Activated CD8-positive, alpha-beta memory T cell treated with anti-CD3 and anti-CD28 coated beads for 36 hours (primary cell): ENCODE measurements at regions not wholly inside any gene's neighbourhood (a gene's known extent, or its start where the extent isn't known, plus 50 kb on each side); places are given as distances from the start of the nearest gene placed in this dataset.
"Not testable (repeated sequence)": the region's sequence is repeated elsewhere in the genome, so short reads cannot be mapped to it uniquely, and the experiment has no call there.

Experiments
- CTCF ChIA-PET: fragments of 350-600 bp; sonication (Branson Sonifier 250); formaldehyde crosslinking; loops from one replicate; lab custom pipeline; 2021; ENCODE audit warnings: antibody characterized with exemption; lab: Charles Lee
- POLR2A ChIA-PET: fragments of 350-600 bp; sonication (Branson Sonifier 250); formaldehyde crosslinking; loops from one replicate; lab custom pipeline; 2021; ENCODE audit warnings: antibody characterized with exemption; lab: Charles Lee

DNA sequence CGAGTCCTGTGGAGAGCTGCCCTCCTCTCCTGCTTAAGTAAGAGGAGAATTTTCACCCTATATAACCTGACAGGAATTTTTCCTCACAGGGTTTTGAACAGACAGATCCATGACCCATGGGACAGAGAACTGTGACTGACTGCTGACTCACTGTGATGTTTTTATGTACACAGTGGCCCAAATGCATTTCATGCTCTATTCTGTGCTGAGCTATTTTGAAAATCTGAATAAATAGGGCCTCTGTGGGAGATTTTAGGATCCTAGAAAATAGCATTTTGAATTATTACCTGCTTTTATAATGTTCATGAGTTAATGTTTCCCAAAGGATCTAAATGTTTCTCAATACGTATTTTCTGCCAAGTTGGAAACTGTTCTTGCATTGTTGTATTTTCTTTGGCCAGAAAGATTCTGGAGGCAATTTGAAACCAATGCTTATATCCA, 577.4 kb downstream of the HTR1B start:
- ChIA-PET POLR2A (no interaction called here), CTCF (no interaction called here)

DNA sequence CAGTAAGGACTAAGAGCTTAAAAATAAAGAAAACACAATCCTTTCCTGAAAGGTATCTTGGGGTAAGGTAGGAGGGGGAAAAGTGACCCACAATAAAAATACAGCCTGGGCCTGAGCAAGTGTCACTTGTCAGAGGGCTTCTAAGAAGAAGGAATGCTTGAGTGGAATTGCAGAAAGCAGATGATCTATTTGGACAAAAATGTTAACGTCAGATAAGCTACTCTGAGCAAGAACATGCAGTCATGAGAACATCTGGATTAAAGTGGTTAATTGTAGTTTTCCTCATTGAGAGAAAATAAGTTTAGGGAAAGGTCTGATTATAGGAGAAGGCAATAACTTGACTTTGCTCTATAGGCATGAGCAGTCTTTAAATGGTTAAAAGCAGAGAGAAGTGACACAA, 581.9 kb downstream of the HTR1B start:
- ChIA-PET POLR2A (no interaction called here), CTCF (no interaction called here)

DNA sequence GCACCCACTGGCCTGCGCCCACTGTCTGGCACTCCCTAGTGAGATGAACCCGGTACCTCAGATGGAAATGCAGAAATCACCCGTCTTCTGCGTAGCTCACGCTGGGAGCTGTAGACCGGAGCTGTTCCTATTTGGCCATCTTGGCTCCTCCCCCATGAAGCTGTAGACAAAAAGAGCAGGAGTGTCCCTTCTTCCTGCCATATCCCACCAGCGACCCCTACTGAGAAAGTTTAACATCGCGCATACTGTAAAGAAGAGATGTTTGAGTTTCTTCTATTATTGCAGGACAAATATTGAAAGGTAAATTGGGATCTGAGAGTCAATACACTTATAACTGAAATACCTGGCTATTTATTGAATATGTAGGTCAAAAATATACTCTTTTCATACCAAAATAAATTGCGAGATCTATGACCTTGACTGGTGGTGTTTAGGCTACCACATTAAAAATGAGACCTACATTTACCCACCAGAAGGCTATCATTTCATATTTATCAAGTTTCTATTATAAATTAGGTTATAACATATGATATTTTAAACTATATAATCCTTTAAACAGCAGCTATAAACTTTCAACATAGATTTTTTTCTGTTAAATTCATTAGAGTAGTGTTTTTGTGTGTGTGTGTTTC, 586.3 kb downstream of the HTR1B start:
- ChIA-PET POLR2A (no interaction called here), CTCF (no interaction called here)

DNA sequence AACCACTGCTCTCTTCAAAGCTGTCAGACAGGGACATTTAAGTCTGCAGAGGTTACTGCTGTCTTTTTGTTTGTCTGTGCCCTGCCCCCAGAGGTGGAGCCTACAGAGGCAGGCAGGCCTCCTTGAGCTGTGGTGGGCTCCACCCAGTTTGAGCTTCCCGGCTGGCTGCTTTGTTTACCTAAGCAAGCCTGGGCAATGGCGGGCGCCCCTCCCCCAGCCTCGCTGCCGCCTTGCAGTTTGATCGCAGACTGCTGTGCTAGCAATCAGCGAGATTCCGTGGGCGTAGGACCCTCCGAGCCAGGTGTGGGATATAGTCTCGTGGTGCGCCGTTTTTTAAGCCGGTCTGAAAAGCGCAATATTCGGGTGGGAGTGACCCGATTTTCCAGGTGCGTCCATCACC, 586.9 kb downstream of the HTR1B start:
- CTCF ChIA-PET, POLR2A ChIA-PET: not testable (repeated sequence)

DNA sequence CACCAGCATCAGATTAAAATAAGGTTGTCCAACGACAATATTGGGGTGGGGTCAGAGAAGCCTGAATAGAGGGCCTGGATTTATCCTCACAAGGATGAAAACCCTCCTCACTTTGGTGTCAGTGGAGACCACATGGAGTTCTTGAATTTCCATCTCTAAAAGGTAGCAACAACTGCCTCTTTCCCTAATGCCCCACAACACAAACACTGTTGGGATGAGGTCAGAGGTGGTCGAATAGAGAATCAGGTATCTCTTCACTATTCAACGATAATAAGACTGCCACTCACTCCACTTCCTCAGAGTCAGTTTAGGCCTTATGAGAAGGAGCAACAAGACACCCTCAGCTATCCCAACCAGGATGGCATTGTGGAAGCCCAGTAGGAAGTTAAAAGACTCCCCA, 596.1 kb downstream of the HTR1B start:
- CTCF ChIA-PET, result no interaction called here

DNA sequence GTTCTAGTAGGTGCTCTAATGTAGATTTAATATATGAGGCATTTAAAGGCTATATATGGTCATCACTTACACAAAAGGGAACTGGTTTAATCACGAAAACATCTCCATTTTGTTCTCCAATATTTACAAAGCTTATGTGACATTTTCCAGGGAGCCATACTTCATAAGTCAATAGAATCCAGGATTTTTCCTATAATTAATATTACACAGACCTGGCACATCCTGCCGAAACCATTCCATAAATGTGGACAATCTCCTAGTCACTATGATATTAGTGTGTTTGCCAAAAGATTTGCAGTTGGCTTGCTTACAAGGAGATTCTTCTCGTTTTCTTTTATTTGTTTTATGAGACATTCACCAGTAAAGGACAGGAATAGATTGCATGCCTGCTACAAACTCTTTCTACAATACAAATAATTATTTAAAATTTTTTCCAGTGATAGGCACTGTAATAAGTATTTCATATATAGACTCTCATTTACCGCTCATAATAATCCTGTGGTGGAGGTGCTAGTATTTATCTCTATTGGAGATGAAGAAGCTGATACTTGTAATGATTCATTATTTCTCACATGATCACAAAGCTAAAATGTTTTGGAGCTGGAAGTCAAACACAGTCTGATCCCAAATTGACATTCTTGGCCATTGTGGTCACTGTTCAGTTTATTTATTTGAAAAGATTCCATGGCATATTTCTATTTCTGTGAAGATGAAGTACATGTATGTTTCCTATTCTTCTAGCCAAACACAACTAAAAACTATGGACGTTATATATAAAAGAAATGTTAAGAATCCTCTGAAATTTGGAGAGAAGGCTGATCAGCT, 597.0 kb downstream of the HTR1B start:
- POLR2A ChIA-PET, result no interaction called here
- CTCF ChIA-PET, result no interaction called here

More for the DNA sequence above, 596.1 kb downstream of the HTR1B start:
- POLR2A ChIA-PET, result no interaction called here

DNA sequence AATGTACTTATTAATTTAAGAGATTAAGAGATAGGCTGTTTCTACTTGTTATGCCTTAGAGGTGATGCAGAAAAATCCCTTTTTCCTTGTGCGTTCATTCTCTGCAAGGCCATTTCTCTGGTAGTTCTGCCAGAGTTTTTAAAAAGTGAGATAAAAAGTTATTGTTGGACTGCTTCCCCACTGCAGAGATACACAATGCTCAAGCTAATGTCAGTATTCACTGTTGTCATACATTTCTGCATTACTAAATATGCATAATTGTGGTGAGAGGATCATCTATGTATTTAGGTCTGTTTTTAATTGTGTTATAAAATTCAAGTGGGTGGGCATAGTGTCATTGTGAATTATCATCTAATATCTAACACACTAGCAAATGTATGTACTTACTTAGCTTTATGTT, 600.4 kb downstream of the HTR1B start:
- ChIA-PET POLR2A (no interaction called here), CTCF (no interaction called here)

DNA sequence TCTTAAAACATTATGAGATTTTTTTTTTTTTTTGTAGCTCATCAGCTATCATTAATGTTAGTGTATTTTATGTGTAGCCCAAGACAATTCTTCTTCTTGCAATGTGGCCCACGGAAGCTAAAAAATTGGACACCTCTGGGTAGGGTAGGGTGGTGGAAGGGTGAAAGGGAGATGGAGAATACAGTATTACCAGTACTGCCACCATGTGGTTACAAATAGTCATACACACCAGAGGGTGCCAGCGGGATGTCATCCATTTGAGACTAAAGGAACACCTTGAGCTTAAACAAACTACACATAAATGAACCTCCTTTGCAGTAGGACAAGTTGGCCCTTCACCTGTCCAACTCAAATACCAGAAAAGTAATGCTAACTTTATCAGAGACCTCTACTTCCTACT, 601.9 kb downstream of the HTR1B start:
- ChIA-PET POLR2A (no interaction called here), CTCF (no interaction called here)

DNA sequence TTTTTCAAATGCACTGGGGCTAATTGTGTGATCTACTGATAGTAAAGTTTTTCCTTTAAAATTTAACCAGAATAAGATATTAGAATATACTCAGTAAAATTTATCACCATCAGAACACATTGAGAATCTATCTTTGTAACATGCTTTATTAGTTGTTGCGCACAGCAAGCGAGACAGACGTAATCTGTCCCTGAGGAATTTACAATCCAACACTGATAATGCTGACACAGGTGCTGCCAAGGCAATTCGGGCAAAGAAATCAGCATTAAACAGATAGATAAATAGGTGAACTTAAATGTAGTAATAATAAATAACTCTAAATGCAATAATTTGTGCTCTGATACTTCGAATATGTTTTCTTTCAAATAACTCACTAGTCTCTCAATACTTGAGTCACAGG, 607.2 kb downstream of the HTR1B start:
- CTCF ChIA-PET, result no interaction called here
- POLR2A ChIA-PET, result no interaction called here

DNA sequence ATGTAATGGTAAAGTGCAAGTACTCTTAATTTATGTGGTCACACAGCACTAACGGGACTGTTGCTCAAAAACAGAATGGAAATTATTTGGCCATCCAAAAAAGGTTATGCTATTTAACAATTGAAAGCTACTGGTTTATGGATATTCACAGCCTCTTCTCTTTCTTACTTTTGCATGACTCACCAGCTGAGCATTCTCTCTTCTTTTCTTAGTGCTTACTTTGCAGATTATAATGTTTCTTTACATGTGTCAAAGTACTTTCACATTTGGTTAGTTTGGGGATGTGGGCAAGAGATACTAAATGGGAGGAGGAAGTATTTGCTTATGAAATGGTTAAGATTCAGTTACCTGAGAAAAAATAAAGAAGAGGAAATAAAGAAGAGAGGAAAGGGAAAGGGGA, 610.5 kb downstream of the HTR1B start:
- POLR2A ChIA-PET, result no interaction called here
- CTCF ChIA-PET, result no interaction called here

DNA sequence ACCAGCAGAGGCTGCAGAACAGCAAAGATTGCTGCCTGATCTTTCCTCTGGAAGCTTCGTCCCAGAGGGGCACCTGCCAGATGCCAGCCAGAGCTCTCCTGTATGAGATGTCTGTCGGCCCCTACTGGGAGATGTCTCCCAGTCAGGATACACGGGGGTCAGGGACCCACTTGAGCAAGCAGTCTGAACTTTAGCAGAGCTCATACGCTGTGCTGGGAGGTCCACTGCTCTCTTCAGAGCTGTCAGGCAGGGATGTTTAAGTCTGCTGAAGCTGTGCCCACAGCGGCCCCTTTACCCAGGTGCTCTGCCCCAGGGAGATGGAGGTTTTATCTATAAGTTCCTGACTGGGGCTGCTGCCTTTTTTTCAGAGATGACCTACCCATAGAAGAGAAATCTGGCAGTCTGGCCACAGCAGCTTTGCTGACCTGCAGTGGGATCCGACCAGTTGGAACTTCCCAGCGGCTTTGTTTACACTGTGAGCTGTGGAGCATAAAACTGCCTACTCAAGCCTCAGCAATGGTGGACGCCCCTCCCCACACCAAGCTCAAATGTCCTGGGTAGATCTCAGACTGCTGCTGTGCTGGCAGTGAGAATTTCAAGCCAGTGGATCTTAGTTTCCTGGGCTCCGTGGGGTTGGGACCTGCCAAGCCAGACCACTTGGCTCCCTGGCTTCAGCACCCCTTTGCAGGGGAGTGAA, 613.9 kb downstream of the HTR1B start:
- POLR2A ChIA-PET, CTCF ChIA-PET: not testable (repeated sequence)

DNA sequence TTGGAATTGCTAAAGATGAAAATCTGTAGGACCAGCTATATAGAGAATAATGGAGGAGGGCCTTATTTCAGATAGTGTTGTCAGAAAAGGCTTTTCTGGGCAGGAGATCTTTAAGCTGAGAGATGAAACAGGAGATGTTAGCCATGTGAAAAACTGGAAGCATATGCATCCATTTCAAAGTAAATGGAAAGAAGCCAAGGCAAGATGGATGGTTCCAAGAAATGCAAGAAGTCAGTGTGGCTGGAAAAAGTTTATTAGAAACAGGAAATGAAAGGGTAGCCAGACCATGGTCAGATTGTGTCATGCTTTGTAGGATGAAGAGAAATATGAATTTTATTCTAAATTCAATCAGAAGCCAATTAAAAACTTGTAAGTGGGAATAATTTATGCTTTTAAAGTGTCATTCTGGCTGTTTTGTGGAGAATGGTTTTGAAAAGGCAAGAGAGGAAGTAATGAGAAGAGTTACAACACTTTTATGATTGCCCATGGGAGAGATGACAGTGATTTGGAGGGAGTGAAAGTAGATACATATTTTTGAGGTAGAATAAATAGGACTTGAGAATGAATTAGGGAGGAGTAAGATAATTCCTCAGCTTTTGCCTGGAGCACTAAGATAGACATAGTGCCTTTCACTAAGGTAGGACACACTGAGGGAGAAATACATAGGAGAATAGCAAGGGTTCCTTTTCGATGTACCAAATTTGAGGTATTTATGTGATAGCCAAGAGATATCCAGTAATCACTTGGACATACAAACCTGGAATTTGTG, 620.1 kb downstream of the HTR1B start:
- ChIA-PET POLR2A (no interaction called here), CTCF (no interaction called here)

DNA sequence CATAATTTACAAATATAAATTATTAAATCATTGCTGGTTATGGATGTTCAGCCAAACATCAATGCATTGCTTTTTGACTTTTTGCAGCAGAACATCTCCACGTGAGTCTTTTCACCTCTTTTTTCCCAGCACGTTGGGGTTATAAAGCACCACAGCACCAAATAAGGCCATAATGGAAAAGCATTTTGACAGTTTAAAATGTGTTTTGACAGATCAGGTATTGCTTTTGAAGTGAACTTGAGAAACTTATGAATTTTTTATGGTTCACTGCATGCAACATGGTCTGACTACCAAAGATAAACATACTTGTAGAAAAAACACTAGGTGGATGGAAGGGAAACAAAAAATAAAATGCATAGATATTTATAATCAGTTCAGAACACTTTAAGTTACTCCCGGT, 622.4 kb downstream of the HTR1B start:
- ChIA-PET CTCF (no interaction called here), POLR2A (no interaction called here)

DNA sequence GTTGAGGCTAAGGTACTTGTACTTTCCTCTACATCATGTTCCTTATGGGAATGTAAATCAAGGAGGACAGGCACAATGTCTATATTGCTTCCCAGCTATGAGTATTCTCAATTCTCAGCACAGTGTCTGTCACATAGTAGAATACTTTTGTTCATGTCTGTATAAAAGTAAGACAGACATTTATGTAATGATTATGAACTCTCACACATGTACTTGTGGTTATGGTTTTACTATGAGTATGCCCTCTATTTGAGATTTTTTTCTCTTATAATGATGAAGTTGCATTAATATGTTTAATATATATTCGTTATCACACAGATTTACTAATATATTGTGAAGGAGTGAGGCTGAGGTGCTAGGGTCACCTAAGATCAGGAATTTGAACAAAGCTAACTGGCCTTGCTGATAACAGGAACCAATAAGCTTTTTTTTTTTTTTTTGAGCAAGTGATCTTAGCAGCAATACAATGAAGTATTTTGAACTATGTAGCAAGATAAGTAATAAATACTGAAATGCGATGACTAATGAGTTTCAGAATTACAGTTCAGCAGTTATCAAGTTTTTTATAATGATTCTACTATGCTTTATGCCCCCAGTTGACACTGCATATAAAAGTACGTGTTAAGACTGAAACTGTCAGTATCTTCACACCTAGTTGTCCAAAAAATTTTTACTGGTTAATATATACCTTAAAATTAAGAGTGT, 623.1 kb downstream of the HTR1B start:
- POLR2A ChIA-PET, result no interaction called here

DNA sequence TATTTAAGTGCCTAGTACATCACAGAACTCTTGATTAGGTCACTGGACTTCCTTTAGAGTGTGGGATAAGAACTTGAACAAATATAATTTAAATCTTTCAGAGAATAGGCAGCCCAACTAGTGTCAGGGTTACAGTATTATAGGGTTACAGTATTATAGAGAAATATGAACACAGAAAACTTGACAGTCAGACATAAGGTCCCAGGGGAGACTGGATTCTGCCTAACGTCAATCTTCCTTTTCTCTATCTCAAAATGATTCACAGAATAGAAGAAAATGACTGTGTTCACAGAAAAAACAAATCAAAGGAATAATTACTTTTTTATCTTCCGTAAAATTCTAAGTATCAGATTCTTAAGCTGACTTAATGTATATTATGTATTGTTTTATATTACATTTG, 623.8 kb downstream of the HTR1B start:
- CTCF ChIA-PET, result no interaction called here
- POLR2A ChIA-PET, result no interaction called here

More for the DNA sequence above, 623.1 kb downstream of the HTR1B start:
- CTCF ChIA-PET, result no interaction called here

DNA sequence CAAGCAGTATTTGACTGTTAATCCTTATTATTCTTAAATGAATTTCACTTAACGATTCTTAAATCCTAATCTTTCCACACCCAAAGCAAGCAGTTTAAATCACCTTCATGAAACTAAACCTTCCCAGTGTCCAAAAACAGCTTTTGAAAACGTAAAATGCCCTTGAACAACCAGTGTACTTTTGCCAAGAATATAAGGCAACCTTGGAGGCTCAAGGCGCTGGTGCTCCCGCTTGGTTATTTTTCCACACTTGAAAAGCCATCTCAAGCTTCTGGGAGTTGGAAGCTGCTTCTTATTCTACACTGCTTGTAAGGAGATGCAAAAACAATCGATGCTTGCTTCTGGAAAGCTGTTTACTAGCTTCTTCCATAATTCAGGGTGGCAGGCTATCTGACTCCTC, 625.7 kb downstream of the HTR1B start:
- ChIA-PET CTCF (no interaction called here), POLR2A (no interaction called here)

DNA sequence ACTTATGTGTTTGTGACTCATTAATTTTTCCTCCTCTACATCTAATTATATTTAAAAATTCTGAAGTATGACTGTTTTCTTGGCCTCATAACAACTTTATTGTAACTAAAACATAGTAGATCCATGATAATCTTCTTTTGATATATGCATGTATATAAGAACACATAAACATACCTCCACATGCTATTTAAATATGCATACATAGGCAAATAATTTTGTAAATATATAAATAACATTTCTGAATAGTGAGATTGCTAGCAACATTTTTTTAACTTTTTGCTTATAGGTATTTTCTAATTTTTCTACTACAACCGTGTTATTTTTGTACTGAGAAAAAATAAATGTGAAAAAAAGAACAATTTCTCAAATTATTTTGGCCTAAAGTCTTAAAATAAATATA, 627.6 kb downstream of the HTR1B start:
- CTCF ChIA-PET, result no interaction called here
- POLR2A ChIA-PET, result no interaction called here

DNA sequence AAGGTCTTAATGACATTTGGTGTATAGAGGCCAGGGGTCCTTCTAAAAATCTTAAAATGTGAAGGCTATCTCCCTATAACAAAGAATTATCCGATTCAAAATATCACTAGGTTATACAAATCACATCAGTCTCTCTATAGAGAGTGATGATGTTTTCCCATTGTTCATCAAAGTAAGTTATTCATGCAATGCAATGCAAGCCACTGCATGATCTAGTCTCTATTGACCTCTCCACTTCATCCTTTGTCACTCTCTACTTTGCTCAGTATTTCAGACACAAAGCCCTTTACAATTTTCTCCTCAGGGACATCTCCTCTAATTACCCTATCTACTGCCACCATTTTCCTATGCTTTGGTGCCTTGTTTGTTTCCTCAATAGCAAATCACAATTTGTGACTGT, 628.0 kb downstream of the HTR1B start:
- POLR2A ChIA-PET, result no interaction called here
- CTCF ChIA-PET, result no interaction called here

DNA sequence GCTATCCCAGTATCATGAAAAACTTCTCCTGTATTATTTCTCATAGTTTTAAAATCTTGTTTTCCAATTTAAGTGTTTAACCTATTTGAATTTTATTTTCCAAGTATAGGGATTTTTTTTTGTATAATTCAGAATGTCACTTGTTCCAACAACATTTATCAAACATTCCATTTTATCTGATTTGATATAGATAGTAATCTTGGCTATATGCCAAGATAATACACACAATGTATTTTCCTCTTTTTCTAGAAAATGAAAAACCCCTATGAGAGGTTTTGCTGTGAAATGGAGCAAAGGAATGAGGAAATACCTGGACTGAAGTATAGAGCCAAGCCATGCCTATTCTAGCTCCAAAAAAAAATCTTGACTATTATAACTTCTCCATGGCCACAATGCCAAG, 628.9 kb downstream of the HTR1B start:
- ChIA-PET CTCF (no interaction called here), POLR2A (no interaction called here)
